ENCODE measurements at regions not wholly inside any gene's neighbourhood (a gene's known extent, or its start where the extent isn't known, plus 50 kb on each side); places are given as distances from the start of the nearest gene placed in this dataset.

DNA sequence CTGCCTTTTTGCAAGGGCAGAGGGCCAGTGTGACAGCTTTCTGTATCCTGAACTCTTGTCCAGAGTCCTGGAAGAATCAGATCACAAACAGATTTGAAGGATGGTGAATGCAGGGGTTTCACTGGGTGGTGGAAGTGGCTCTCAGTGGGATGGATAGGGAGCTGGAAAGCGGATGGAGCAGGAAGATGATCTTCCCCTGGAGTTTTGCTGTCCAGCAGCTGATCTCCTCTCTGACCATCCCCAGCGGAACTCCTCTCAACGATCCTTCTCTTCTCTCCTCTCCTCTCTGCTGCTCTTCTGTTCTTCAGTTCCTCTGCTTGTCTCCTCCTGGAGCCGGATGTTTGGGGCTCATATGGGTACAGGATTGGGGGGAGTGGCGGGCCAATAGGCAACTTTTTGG lies 108.3 kb upstream of the HMHB1 start:
- TF ChIP-seq, protein P1, sequence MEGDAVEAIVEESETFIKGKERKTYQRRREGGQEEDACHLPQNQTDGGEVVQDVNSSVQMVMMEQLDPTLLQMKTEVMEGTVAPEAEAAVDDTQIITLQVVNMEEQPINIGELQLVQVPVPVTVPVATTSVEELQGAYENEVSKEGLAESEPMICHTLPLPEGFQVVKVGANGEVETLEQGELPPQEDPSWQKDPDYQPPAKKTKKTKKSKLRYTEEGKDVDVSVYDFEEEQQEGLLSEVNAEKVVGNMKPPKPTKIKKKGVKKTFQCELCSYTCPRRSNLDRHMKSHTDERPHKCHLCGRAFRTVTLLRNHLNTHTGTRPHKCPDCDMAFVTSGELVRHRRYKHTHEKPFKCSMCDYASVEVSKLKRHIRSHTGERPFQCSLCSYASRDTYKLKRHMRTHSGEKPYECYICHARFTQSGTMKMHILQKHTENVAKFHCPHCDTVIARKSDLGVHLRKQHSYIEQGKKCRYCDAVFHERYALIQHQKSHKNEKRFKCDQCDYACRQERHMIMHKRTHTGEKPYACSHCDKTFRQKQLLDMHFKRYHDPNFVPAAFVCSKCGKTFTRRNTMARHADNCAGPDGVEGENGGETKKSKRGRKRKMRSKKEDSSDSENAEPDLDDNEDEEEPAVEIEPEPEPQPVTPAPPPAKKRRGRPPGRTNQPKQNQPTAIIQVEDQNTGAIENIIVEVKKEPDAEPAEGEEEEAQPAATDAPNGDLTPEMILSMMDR (IDR thresholded peaks at IDR 0.05): no peak
- TF ChIP-seq EZH2phosphoT487 (IDR thresholded peaks at IDR 0.05): no peak
